GM21825 (cell line): ENCODE measurements at regions not wholly inside any gene's neighbourhood (a gene's known extent, or its start where the extent isn't known, plus 50 kb on each side); places are given as distances from the start of the nearest gene placed in this dataset.

ENCODE experiments used
- ATAC-seq: cut with Tn5 transposase; IDR thresholded peaks from one replicate; pipeline ENCODE4 v1.9.1; 2021; ENCODE audit warnings: mild to moderate bottlenecking, moderate library complexity; ENCODE audit not compliant: unreplicated experiment

DNA sequence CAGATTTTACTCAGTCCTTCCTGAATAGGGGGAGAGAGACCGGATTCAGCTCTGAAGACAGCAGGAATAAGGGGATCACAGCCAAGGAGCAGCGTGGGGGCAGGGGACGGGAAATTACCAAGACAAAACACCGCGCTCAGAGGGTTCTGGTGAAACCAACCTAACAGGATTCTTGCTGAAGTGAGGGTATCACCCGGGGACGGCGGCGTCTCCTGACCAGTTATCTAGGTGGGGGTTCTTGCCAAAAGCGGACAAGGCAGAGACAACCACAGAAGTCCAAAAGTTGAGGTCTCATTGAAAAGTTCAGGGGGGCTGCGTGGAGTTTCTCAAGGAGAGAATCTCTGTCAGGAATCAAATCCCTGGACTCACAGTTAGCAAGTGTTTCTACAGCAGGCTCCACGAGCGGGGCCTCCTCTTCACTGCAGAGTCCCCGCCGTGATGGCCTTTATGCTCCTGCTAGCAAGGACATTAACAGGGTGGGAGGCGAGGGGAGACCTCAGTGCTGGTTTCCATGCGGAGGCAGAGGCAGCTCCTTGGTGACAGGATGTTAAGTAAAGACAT is 291.0 kb downstream of the BRD1 start:
- ATAC-seq = no peak

DNA sequence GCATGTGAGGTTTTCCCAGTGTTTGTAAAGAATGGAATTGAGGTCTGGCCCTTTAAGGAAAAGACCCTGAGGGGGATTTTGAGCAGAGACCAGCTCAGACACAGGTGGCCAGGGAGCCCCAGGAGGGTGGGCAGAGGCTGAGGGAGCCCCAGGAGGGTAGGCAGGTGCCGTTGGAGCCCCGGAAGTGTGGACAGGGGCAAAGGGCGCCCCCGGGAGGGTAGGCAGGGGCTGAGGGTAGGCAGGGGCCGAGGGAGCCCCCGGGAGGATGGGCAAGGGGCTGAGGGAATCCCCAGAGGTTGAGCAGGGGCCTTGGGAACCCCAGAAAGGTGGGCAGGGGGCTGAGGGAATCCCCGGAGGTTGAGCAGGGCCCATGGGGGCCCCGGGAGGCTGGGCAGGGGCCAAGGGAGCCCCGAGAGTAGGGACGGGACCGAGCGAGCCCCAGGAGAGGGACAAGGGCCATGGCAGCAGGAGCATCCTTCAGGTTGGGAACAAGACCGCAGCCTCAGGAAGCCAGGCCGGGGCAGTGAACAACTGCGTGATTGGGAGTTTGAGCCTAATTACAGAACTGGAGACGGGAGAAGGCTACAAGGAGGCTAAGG is 292.0 kb downstream of the BRD1 start:
- ATAC-seq = no peak

DNA sequence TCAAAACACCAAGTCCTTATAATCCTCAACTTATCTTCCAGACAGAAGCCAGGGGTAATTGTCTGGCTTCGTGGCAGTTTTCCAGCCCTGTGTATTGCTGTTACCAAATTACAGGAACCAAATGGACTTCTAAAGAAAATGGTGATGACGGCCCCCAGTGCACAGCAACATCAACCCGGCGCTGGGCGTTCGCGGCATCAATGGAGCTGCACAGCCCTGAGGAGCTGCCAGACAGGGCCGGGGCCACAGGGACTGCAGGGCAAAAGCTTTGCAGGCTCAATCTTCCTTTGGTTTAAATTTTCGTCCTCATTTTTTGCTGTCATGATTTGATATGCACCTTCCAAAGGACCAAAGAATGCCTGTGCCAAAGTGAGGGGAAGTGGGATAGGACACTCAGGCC is 292.5 kb downstream of the BRD1 start:
- ATAC-seq = no peak

DNA sequence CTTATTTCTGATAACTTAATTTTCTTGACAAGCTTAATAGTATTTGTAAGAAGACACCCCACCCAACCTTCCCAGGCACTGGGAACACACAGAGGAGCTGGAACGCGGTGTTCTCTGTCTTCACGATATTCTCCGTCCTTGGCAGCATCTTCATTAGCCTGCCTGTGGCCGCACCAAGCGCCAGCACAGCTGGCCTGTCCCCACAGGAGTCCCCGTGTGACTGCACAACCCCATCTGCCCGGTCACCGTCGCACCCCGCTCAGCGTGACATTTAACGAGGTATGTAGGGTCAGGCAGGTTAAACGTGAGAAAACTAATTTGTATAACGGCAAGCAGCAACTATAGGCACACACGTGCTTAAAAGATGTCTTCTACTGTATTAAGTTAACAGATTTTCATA is 293.3 kb downstream of the BRD1 start:
- no peak for ATAC-seq

DNA sequence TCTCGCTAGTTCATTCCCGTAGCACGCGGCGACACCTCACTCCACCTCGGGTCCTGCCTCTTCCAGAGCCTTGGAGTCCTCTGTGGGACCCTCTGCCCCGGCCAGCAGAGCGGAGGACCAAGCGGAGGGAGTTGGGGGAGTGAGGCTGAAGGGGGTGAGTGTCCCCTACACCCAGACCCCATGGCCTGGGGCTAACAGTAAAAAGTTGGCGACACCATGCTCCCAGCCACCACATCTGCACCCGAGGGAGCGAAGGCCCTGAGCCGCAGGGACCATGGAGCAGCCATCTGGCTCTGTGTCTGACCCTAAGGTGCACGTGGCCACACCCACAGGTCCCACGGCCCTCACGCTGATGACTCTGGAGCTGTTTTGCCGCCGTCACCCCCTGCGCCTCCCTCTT is 293.8 kb downstream of the BRD1 start:
- no peak for ATAC-seq

DNA sequence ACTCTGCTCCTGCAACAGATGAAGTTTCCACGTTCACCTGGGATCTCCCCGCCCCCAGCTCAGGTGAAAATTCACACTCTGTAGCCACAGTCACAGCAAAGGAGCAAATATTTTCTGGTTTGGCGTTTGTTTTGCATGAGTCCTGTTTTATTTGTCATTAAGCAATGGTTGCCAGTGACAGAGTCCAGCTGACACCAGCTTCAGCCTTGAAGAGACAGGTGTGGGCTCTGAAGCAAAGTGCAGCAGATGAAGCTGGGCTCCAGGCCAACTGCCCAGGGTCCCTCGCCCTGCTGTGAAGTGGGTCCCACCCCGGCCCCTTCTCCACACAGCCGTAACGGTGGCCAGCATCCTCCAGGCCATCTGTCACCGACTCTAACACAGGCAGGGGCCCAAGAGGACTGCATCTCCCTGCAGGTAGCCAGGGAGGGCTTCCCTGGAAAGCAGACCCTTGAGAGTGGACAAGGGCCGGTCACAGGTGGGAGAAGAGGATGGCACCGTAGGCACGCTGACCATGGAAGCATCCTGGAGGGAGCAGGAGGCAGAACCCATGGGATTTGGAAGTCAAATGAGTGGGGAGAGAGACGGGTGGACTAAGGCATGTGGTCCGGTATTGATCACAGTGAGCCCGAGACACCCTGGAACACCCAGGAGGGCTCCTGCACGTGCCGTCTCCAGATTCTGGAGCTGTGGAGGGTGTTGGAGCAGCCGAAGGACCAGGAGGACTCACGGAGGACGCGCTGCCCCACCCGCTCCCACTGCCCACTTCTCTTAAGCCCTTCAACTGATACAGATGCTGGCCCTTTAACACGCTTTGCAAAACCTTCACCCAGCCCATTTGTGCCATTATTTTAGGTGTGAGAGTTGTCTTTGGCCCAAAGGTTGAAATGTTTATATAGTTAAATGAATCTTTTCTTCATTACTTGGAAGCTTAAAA is 294.5 kb downstream of the BRD1 start:
- no peak for ATAC-seq

DNA sequence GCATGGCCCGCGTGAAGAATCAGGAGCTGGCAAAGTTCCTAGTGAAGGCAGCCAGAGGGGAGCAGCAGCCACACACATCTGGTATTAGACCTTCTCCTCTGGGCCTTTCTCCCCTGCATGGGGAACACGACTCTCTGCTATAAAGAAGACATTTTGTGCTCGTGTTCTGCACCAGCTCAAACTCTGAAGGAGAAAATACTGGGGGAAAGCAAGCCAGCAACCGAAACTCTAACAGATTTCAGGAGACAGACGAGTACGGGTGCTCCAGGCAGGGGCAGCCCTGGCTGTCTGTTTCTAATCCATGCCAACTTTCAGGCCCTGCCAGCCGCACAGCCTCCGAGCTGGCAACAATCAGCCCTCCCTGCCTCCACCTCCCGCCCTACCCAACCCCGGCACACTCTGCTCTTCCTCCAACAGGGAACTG is 296.3 kb downstream of the BRD1 start:
- no peak for ATAC-seq

DNA sequence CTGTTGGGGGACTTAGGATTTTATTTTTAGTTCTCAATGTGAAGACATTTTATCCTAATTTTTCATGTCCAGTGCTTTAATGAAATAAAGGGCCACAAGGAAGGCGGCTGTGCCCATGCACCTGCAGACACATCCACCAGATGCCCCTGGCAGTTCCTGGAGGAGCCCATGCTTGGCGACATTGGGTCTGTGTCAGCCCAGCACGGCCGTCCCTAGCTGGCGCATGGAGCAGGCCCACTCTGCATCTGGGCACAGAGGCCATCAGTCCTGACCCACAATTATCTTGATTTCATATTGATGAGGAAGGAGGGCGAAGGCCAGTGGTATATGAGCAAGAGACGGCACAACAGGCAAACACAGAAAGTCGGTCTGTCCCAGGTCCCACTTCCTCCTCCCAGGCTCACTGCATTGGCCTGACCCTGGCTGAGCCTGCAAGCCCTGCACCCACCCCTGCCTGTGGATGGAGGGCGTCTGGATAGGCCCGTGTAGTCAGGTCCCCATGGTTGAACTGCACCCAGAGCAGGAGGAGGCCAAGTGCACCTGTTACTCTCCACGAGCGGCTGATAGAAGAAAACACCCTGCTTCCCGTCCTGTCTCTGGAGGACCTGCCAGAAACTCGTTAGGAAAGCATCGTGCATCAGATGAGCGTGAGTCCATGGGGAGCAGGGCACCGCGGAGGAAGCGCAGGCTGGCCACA is 296.9 kb downstream of the BRD1 start:
- no peak for ATAC-seq

DNA sequence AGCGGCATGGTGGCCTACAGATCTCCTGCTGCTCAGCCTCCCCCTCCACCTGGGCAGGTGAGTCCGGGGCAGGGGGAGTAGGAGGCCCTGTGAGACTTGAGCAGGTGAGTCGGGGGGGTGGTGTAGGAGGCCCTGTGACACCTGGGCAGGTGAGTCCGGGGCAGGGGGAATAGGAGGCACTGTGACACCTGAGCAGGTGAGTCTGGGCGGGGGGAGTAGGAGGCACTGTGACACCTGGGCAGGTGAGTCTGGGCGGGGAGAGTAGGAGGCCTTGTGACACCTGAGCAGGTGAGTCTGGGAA is 299.3 kb downstream of the BRD1 start:
- no peak for ATAC-seq

DNA sequence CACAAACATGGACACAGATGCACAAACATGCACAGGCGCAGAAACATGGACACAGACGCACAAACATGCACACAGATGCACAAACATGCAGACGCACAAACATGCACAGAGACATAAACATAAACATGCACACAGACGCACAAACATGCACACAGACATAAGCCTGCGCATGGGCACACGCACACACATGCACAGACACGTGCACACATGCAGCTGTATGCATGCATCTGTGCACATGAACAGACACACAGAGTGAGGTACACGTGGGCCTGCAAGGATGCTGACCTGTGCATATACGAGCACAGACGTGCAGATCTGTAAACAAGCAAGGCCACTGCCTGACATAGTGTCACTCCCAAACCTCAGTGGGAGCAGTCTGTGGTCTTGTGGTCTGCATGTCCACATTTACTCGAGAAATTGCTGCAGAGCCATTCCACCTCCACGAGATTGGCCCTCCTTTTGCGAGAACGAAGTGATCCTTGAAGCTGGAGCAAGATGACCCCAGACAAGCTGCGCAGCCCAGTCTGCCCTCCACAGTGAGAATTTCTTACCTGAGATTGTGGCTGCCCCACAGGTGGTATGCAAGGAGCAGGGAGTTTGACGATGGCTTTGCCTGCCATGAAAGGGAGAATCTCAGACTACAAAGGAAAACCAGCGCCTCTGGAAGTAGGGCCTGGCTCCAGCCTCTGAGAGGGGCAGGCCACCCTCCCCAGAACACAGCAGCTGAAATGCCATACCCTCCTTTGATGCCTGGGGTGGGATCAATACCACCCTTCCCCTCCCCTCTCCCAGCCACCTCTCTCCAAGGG is 299.9 kb downstream of the BRD1 start:
- no peak for ATAC-seq

DNA sequence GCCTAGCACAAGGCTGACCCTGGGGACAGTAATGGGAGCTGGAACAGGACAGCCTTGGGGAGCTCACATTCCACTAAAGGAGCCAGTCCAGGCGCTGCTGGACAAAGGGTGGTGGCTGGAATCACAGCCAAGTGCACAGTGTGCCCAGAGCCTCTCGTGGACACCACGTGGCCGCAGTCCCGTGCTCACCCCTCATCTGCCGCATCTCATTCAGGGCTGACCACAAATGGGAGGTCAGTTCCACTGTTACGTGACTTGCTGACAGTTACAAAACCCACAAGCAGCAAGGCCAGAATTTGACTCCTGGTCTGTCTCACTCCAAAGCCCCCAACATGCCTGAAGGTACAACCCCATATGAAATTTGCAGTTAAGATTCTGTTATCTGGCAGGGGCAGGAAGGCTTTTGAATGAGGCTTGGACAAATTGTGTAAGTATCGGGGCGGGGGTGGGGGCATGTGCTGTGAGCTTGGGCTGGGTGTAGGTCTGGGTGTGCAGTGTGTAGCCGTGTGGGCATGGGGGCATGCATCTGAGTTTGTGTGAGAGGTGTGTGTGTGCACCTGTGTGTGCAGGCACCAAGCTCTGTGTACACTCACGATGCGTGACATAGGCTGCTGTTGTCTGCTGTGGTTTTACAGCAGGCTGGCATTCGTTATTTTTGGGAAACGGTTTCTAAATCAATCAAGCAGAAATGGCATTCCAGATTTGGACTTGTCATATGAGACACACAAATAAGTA is 301.7 kb downstream of the BRD1 start:
- ATAC-seq = no peak

DNA sequence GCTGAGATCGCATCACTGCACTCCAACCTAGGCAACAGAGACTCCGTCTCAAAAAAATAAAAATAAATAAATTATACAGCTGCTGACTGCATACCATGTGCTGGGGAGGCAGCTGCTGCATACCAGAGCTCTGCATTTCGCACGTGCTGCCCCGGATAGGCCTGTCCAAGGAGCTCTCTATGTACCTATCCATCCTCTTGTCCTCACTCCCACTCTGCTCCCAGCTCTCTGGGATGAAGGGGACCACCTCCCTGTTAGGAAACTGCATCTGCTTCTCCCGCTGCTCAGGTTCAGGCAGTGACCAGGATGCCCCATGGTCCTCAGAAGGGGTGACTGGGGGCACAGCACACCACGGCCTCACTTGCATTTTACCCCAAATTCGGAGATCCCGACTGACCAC is 302.3 kb downstream of the BRD1 start:
- ATAC-seq = no peak

DNA sequence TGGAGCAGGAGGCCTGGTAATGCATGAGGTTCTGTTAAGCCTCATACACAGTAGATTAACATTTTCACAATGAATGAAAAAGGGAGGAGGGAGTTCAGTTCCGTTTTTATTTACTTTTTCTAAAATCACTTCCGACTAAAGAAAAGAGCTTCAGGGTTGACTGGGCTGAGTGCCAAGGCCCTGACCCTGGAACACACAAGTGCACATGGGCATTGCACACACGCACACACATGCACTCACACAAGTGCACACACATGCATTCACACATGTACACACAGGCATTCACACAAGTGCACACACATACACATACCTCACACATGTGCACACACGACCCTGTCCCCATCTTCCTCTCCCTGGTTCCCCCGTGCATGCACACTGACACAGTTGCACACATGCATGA is 303.3 kb downstream of the BRD1 start:
- ATAC-seq = no peak

DNA sequence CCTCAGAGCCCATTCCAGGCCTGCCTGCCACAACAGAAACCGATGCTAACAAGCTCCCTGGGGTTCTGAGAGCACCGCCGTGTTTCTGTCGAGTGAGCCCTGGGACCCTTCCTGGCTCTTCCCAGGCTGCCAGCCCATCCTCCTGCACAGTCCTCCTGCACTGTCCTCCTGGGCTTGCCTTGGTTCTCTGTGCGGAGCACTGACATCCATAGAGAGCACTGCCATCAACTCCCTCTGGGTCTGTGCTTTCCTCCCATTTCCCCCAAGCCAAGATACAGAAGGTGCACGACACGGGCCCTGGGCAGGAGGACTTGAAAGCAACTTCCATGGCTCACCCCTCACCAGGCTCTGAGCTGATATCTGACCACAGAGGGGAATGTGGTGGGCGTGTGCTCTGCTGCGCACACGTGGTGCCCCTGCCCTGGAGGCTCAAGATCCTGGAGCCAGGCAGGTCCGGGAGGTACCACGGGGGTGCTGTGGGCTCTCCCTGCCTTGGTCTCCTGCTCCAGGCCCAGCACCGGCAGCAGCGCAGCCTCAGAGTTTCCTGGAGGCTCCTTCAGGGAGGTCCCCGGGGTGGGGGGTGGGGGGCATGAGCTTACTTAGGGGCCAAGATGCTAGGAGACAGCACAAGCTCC is 304.2 kb downstream of the BRD1 start:
- no peak for ATAC-seq

DNA sequence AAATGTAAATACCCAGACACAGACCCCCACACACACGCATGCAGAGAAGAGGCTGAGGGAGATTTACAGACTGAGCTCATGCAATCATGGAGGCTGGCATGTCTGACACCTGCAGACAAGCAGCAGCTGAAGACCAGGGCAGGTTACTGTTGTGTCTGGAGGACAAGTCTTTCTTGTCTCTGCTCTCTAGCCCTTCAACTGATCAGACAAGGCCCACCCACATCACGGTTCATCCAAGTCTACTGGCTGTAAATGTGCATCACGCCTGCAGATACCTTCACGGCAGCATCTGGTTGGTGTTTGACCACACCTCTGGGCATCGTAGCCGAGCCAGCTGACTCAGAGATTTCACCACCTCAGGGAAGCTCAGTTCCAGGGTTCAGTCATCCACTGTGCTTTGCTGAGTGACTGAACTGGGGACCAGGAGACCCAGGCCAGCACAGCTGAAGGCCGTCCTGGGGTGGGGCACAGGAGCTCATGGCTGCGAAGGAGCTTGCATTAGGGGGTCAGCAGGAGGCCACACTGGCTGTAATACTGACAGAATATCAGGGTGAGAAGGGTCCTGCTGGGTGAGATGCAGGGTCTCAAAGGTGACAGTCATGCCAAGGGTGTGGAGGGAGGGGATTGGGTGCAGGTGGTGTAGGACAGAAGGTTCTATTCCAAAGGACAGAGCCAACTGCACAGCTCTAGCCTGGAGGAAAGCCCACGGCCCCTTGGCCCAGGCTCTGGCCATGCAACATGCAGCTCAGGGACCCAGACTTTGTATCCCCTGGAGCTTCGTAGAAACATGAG is 304.9 kb downstream of the BRD1 start:
- no peak for ATAC-seq

DNA sequence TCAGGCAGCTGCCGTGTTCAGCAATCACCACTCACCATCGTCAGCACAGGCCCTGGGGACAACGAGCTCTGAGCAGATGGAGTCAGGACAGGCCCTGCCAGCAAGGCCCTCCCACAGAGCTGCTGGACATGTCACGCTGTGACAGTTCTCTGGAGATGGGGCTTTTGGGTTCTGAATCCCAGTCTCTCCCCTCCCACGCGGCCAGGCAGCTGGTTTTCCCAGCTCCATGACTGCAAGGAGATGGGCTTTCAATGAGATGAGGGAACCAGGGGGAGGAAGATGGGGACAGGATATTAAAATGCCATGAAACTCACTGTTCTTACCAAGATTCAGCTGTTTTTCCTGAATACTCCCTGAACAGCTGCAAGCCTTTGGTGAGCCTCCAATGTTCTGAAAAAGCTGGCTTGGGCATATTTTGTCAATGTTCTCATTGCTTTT is 305.9 kb downstream of the BRD1 start:
- no peak for ATAC-seq

DNA sequence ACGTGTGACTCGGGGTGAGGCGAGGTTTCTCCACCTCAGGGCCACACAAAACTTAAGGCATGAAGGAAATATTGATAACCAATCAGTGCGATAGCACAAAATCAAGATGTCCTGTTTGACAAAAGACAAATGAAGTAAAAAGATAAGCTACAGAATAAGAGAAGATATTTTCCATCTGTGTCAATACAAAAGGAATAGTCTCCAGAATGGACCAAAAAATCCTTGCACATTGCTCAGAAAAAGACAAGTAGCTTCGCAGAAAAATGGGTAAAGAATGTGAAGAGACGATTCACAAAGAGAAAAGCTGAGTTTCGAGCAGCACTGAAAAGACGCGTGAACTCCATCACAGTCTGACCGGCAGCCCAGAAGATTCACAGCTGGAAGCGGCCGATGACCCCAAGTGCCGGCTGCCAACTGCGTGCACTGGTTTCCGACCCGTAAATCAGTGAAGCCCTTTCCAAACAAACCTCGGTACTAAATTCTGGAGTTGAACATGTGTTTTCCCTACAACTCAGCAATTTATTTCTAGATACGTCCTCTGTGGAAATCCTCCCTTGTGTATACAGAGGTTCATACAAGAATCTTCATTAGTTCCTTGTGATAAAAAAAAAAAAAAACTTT is 308.4 kb downstream of the BRD1 start:
- ATAC-seq = no peak

DNA sequence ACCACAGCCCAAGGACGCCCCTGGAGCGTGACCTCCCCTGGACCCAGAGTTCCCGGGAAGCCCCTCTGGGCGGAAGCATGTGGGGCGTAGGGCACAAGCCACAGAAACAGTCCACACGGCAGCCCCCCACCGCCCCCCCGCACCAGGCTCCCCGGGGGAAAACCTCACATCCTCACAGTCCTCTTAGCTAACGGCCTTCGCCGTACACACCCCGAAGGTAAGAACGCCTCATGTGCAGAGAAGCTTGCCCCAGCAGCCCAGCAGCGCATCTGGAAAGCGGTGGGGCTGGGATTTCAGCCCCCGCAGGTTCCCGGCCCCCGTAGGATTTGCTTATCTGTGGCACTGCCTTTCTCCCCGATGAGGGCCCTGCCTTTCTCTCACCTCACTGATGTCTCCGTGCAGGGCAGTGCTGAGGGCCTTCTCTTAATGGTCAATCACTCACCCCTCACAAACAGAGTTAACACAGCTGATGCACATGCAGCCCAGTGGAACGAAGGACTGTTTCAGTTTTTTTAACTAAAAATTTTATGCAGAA is 309.2 kb downstream of the BRD1 start:
- ATAC-seq = no peak
